ENCODE measurements at regions not wholly inside any gene's neighbourhood (a gene's known extent, or its start where the extent isn't known, plus 50 kb on each side); places are given as distances from the start of the nearest gene placed in this dataset.

GRCh38 chr19:16024266-16025107 is 51.8 kb upstream of the TPM4 start:
- TF ChIP-seq CTCF (conservative IDR thresholded peaks at IDR 0.05; ENCODE audit: low read length) (no peak), EZH2phosphoT487 (IDR thresholded peaks at IDR 0.05; ENCODE audit: borderline replicate concordance) (no peak)
